OCI-LY1 (cell line): ENCODE measurements at regions not wholly inside any gene's neighbourhood (a gene's known extent, or its start where the extent isn't known, plus 50 kb on each side); places are given as distances from the start of the nearest gene placed in this dataset.

Experiments
- H2AFZ ChIP-seq: fragments of 200-600 bp; sonication (generic), shearing (Covaris generic); 2 replicates; pipeline ENCODE4 v1.6.0; 2014; ENCODE audit warnings: antibody characterized with exemption, mild to moderate bottlenecking, low read length
- H3F3A ChIP-seq: fragments of 200-600 bp; sonication (generic), shearing (Covaris generic); 2 replicates; pipeline ENCODE4 v1.6.0; 2014; ENCODE audit warnings: mild to moderate bottlenecking, antibody characterized with exemption, low read length, moderate library complexity; ENCODE audit not compliant: insufficient read depth
- H3K27ac ChIP-seq: fragments of 200-600 bp; sonication (generic); 2 replicates; pipeline ENCODE4 v1.5.1; 2014; ENCODE audit warnings: low read length, mixed run types, mild to moderate bottlenecking, low read depth; ENCODE audit not compliant: poor library complexity, severe bottlenecking
- H3K27me3 ChIP-seq: fragments of 200-600 bp; sonication (generic); 2 replicates; pipeline ENCODE4 v1.6.0; 2014; ENCODE audit warnings: antibody characterized with exemption, mild to moderate bottlenecking, low read length, moderate library complexity; ENCODE audit not compliant: insufficient read depth
- H3K36me3 ChIP-seq: fragments of 200-600 bp; sonication (generic); 2 replicates; pipeline ENCODE4 v1.6.1; 2014; ENCODE audit warnings: mild to moderate bottlenecking, antibody characterized with exemption, low read length, moderate library complexity, mixed read lengths; ENCODE audit not compliant: insufficient read depth
- H3K4me1 ChIP-seq: fragments of 200-600 bp; sonication (generic); 2 replicates; pipeline ENCODE4 v1.5.1; 2014; ENCODE audit warnings: mild to moderate bottlenecking, low read length, moderate library complexity; ENCODE audit not compliant: insufficient read depth, severe bottlenecking
- H3K4me2 ChIP-seq: fragments of 200-600 bp; sonication (generic), shearing (Covaris generic); 2 replicates; pipeline ENCODE4 v1.6.1; 2014; ENCODE audit warnings: low read length
- H3K4me3 ChIP-seq: fragments of 200-600 bp; sonication (generic); 2 replicates; pipeline ENCODE4 v1.5.1; 2014; ENCODE audit warnings: low read length, low read depth, mild to moderate bottlenecking, mixed read lengths; ENCODE audit not compliant: poor library complexity, severe bottlenecking
- H3K79me2 ChIP-seq: fragments of 200-600 bp; shearing (Covaris generic); 2 replicates; pipeline ENCODE4 v1.6.1; 2016; ENCODE audit warnings: mixed run types, low read length, mixed read lengths; ENCODE audit not compliant: insufficient read depth
- H3K9ac ChIP-seq: fragments of 200-600 bp; sonication (generic), shearing (Covaris generic); 2 replicates; pipeline ENCODE4 v1.6.1; 2014; ENCODE audit warnings: mild to moderate bottlenecking, low read length, mixed read lengths
- H3K9me2 ChIP-seq: fragments of 200-600 bp; sonication (generic), shearing (Covaris generic); 2 replicates; pipeline ENCODE4 v1.6.1; 2014; ENCODE audit warnings: low read depth, mild to moderate bottlenecking, low read length, mixed read lengths
- H3K9me3 ChIP-seq: fragments of 200-600 bp; shearing (Covaris generic); 2 replicates; pipeline ENCODE4 v1.6.1; 2014; ENCODE audit warnings: low read length, mixed read lengths
- H4K20me1 ChIP-seq: fragments of 200-600 bp; sonication (generic), shearing (Covaris generic); 2 replicates; pipeline ENCODE4 v1.6.0; 2016; ENCODE audit warnings: mild to moderate bottlenecking, low read length; ENCODE audit not compliant: insufficient read depth
- EZH2 ChIP-seq: fragments of 200-600 bp; sonication (generic), shearing (Covaris generic); IDR thresholded peaks from 2 replicates; pipeline ENCODE4 v1.8.0; 2017; ENCODE audit warnings: borderline replicate concordance, mixed run types, mild to moderate bottlenecking, antibody characterized with exemption, low read length, moderate library complexity, mixed read lengths
- TF ChIP-seq, protein P1 (sequence below): fragments of 200-600 bp; sonication (generic), shearing (Covaris generic); IDR thresholded peaks from 2 replicates; pipeline ENCODE4 v1.5.1; 2017; ENCODE audit warnings: mild to moderate bottlenecking, antibody characterized with exemption, low read length, moderate library complexity, mixed read lengths

GRCh38 chr1:218785928-218786327 lies 387.8 kb upstream of the LYPLAL1 start:
- Histone ChIP-seq H3K27me3 (no peaks in the 10 kb centered on the region), H3K27ac (no peak overlapping the region), H3K9me2 (no peaks in the 10 kb centered on the region), H3K4me1 (no peaks in the 10 kb centered on the region), H3K4me3 (no peak overlapping the region), H3K9me3 (no peaks in the 10 kb centered on the region), H4K20me1 (no peaks in the 10 kb centered on the region), H2AFZ (no peak overlapping the region), H3K79me2 (no peaks in the 10 kb centered on the region), H3K4me2 (no peak overlapping the region), H3F3A (no peaks in the 10 kb centered on the region), H3K36me3 (no peaks in the 10 kb centered on the region), H3K9ac (no peak overlapping the region)
- TF ChIP-seq, protein P1, sequence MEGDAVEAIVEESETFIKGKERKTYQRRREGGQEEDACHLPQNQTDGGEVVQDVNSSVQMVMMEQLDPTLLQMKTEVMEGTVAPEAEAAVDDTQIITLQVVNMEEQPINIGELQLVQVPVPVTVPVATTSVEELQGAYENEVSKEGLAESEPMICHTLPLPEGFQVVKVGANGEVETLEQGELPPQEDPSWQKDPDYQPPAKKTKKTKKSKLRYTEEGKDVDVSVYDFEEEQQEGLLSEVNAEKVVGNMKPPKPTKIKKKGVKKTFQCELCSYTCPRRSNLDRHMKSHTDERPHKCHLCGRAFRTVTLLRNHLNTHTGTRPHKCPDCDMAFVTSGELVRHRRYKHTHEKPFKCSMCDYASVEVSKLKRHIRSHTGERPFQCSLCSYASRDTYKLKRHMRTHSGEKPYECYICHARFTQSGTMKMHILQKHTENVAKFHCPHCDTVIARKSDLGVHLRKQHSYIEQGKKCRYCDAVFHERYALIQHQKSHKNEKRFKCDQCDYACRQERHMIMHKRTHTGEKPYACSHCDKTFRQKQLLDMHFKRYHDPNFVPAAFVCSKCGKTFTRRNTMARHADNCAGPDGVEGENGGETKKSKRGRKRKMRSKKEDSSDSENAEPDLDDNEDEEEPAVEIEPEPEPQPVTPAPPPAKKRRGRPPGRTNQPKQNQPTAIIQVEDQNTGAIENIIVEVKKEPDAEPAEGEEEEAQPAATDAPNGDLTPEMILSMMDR, result no peak
- TF ChIP-seq EZH2, result no peak

DNA sequence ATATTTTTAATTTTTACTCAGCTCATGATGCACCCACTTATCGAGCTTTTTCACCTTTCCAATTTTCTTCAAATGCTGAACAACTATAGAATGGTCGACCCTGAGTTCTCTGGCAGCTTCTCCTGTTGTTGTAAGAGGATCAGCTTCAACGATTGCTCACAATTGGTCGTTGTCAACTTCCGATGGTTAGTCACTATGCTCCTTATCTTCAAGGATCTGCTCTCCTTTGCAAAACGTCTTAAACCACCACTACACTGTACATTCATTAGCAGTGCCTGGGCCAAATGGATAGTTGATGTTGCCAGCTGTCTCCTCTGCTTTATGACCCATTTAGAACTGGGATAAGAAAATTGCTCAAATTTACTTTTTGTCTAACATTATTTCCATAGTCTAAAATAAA lies 385.9 kb upstream of the LYPLAL1 start:
- Histone ChIP-seq H3K79me2 (no peaks in the 10 kb centered on the region), H3K4me2 (no peak overlapping the region), H3K9me3 (no peaks in the 10 kb centered on the region), H3K27ac (no peak overlapping the region), H4K20me1 (no peaks in the 10 kb centered on the region), H3F3A (no peaks in the 10 kb centered on the region), H3K4me1 (no peaks in the 10 kb centered on the region), H3K9ac (no peak overlapping the region), H3K4me3 (no peak overlapping the region), H3K27me3 (no peaks in the 10 kb centered on the region), H3K36me3 (no peaks in the 10 kb centered on the region), H3K9me2 (no peaks in the 10 kb centered on the region), H2AFZ (no peak overlapping the region)
- TF ChIP-seq, protein P1, result no peak
- TF ChIP-seq EZH2, result no peak

GRCh38 chr1:218796773-218797172 lies 376.9 kb upstream of the LYPLAL1 start:
- H4K20me1 ChIP-seq, result no peaks in the 10 kb centered on the region
- H3F3A ChIP-seq, result no peaks in the 10 kb centered on the region
- no peak overlapping the region for H3K27ac ChIP-seq
- no peaks in the 10 kb centered on the region for H3K36me3 ChIP-seq
- no peaks in the 10 kb centered on the region for H3K27me3 ChIP-seq
- no peaks in the 10 kb centered on the region for H3K4me1 ChIP-seq
- no peak overlapping the region for H3K4me2 ChIP-seq
- H3K4me3 ChIP-seq, result no peak overlapping the region
- no peak overlapping the region for H2AFZ ChIP-seq
- H3K9me3 ChIP-seq, result no peaks in the 10 kb centered on the region
- H3K9me2 ChIP-seq, result no peaks in the 10 kb centered on the region
- H3K9ac ChIP-seq, result no peak overlapping the region
- TF ChIP-seq, protein P1, result no peak
- TF ChIP-seq EZH2, result no peak
- H3K79me2 ChIP-seq, result no peaks in the 10 kb centered on the region
